ENCODE measurements at regions not wholly inside any gene's neighbourhood (a gene's known extent, or its start where the extent isn't known, plus 50 kb on each side); places are given as distances from the start of the nearest gene placed in this dataset.

DNA sequence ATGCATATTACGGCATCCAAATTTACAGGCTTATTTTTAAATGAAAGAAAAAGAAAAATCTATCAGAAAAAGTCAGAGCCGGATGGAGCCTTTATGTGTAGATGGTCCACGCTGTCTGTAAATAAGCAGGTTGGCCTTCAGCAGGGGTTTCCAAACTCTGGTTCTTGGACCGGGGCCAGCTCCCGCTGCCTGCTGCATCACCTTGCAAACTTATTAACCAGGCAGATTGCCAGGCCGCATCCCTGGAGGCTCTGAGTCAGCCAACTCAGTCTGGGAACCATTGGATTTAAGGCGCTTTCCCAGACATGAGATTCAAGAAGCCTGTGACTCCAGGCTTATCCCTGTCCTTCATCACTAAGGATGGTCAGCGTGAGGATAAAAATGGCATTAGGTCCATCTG, 212.4 kb downstream of the OPA1 start:
- H3K27ac ChIP-seq: peak overlapping the region; percentile 29

DNA sequence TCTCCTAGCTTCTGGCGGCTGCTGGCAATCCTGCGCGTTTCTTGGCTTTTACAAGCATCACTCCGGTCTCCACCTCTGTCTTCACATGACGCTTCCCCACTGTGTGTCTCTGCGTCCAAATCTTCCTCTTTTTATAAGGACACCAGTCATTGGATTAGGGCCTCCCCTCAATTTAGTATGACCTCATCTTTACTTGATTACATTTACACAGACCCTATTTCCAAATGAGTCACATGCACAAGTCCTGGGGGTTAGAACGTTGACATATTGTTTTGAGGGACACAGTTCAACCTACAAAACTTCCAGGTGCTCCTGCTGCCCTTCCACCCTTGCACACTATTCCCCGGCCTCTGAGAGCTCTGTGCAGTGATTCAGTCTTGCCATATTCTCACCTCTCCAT, 215.3 kb downstream of the OPA1 start:
- TF ChIP-seq, protein P1, sequence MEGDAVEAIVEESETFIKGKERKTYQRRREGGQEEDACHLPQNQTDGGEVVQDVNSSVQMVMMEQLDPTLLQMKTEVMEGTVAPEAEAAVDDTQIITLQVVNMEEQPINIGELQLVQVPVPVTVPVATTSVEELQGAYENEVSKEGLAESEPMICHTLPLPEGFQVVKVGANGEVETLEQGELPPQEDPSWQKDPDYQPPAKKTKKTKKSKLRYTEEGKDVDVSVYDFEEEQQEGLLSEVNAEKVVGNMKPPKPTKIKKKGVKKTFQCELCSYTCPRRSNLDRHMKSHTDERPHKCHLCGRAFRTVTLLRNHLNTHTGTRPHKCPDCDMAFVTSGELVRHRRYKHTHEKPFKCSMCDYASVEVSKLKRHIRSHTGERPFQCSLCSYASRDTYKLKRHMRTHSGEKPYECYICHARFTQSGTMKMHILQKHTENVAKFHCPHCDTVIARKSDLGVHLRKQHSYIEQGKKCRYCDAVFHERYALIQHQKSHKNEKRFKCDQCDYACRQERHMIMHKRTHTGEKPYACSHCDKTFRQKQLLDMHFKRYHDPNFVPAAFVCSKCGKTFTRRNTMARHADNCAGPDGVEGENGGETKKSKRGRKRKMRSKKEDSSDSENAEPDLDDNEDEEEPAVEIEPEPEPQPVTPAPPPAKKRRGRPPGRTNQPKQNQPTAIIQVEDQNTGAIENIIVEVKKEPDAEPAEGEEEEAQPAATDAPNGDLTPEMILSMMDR (conservative IDR thresholded peaks at IDR 0.05): no peak

More for the DNA sequence above, 212.4 kb downstream of the OPA1 start:
- TF ChIP-seq, protein P1 (conservative IDR thresholded peaks at IDR 0.05): no peak

DNA sequence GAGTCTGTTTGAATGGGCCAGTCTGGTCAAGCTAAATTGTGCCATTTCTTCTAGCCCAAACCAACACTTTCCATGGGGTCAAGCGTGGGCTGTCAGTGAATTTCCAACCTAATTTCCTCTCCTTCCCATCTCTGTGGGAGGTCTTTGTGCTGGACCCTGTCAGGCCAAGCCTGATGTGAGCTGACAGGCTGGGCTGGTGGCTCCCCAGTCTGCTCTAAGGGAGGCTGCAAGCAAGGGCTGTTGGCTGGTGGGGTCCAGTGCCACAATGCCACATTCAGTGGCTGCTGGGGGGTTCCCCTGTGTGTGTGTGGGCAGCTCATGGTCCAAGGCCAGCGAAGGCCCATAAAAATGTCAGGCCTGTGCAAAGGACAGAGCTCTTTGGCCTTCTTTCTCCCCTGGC, 216.1 kb downstream of the OPA1 start:
- TF ChIP-seq, protein P1 (conservative IDR thresholded peaks at IDR 0.05): no peak
- H3K27ac ChIP-seq: no peak overlapping the region

More for the DNA sequence above, 215.3 kb downstream of the OPA1 start:
- H3K27ac ChIP-seq: no peak overlapping the region

DNA sequence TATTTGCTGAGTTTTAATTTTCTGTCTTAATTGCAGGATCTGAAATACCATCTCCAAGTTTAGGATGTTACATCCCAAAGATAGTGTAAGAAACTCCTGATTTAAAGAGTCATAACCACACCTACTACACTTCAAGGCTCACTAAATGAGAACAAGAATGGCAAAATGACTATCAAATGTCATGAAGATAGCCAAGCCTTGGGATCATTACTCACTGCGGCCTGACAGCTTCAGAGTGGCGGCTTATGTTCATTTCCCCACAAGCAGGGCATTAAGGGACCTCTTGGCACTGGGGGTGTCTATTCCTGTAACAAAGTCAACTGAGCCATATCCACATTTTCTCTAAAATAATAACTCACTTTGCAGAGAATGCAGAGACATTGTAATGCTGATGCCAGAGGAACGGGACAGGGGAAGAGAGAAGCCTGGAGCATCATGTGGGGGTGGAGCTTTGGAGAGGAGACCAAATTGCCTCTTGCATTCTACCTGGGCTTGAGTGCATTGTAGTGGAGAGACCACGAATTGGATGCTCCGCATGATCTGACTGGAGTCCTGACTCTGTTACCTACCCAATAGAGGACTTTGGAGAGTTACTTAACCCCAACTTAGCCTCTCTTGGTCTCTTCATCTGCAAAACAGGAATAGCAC, 219.2 kb downstream of the OPA1 start:
- TF ChIP-seq, protein P1 (conservative IDR thresholded peaks at IDR 0.05): no peak

DNA sequence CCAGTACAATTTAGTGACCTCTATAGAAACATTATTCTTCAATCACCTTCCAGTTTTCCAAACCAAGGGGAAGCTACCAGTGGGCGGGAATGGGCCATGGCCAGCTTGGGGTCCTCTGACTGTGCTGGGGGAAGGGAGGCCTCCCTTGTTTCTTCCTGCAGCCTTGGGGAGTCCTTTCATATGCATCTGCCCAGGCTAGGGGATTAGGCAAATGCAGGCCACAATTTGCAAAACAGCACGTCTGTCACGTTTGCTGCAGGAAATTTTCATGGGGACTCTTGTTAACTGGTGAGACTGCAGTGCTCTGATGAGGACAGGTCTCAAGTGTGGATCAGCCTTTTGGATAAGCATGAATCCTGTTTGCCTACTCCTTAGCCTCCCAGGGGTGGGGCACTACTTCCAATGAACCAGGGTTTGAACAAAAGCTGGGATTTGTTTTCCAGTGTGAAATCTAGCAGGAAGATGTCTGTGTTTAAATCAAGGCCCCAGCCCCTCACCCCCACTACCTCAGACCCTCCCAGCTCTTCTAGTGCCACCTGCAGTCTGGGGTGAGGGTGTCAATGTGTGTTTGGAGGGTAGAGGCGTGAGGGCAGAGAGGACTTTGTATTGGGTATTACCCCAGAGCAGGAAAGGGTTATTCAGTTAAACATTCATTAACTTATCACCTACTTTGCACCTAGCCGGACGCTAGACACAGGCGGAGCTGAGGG, 219.9 kb downstream of the OPA1 start:
- H3K27ac ChIP-seq: no peak overlapping the region
- TF ChIP-seq, protein P1 (conservative IDR thresholded peaks at IDR 0.05): no peak

More for the DNA sequence above, 219.2 kb downstream of the OPA1 start:
- H3K27ac ChIP-seq: no peak overlapping the region

DNA sequence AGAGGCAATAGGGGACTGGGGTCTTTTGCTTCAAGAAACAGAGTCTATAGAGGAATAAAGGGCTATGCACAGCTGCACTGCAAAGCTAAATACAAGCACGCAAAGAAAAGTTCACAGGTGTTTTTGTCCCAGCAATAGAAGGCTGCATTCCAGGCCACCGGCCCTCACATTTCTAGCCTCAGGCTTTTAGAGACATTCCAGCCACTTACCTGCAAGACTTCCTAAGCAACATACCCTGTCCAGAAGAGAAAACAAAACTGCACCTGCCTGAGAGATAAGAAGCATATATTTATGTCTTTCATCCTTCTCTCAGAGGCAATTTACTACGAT, 220.5 kb downstream of the OPA1 start:
- TF ChIP-seq, protein P1 (conservative IDR thresholded peaks at IDR 0.05): no peak
- H3K27ac ChIP-seq: no peak overlapping the region

DNA sequence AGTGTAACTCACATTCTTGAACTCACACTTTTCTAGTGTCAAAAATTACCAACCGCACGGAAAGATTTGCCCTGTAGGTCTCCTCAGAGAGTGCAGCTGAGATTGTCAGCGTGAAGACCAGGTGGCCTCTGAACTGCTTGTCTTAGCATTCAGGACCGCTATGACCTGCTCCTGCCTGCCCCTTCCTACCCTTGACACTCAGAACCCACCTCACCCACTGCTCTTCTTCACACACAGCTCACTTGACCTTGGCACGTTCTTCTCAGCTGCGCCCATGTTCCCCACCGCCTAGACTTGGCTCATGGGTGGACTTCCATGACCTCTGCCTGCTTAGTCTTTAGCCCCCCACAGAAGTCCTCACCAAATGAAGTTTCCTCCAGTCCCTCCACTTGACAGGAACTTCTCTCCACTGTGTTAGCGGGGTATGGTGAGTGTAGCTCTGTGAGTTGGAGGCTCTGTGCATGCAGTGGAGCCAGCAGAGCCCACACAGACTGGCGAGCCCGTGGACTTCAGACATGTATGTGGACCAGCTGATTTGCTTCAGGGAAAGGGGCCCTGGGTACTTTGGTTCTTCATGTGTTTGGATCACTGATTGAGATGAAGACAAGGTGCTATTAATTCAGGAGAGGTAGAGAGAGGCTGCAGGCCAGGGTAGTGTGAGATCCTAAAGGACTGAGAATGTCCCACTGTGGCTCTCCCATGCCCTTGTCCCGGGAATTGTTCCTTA, 221.3 kb downstream of the OPA1 start:
- no peak overlapping the region for H3K27ac ChIP-seq
- TF ChIP-seq, protein P1 (conservative IDR thresholded peaks at IDR 0.05): no peak

Measured in VCaP (cell line).